DOHH2 (cell line): ENCODE measurements at regions not wholly inside any gene's neighbourhood (a gene's known extent, or its start where the extent isn't known, plus 50 kb on each side); places are given as distances from the start of the nearest gene placed in this dataset.

Experiments used
- H3F3A ChIP-seq: fragments of 200-600 bp; sonication (generic), shearing (Covaris generic); 2 replicates; pipeline ENCODE4 v1.6.0; 2016; ENCODE audit warnings: antibody characterized with exemption, mild to moderate bottlenecking; ENCODE audit not compliant: control insufficient read depth, insufficient read depth
- H3K27ac ChIP-seq: fragments of 200-600 bp; sonication (generic); 2 replicates; pipeline ENCODE4 v1.5.1; 2014; ENCODE audit warnings: low read depth, mild to moderate bottlenecking, low read length, moderate library complexity
- H3K27me3 ChIP-seq: fragments of 200-600 bp; sonication (generic); 2 replicates; pipeline ENCODE4 v1.6.1; 2014; ENCODE audit warnings: mild to moderate bottlenecking, low read length, mixed read lengths; ENCODE audit not compliant: control insufficient read depth
- H3K36me3 ChIP-seq: fragments of 200-600 bp; sonication (generic); 2 replicates; pipeline ENCODE4 v1.6.1; 2014; ENCODE audit warnings: mild to moderate bottlenecking, low read length, moderate library complexity, mixed read lengths; ENCODE audit not compliant: control insufficient read depth
- H3K4me1 ChIP-seq: fragments of 200-600 bp; sonication (generic); 2 replicates; pipeline ENCODE4 v1.6.1; 2014; ENCODE audit warnings: mild to moderate bottlenecking, low read length, mixed read lengths; ENCODE audit not compliant: control insufficient read depth
- H3K4me2 ChIP-seq: fragments of 200-600 bp; sonication (generic); 2 replicates; pipeline ENCODE4 v1.6.0; 2014; ENCODE audit warnings: mild to moderate bottlenecking, low read length, moderate library complexity
- H3K4me3 ChIP-seq: fragments of 200-600 bp; sonication (generic); 2 replicates; pipeline ENCODE4 v1.5.1; 2014; ENCODE audit warnings: mild to moderate bottlenecking, low read length, mixed read lengths
- H3K79me2 ChIP-seq: fragments of 200-600 bp; sonication (generic); 2 replicates; pipeline ENCODE4 v1.6.1; 2014; ENCODE audit warnings: mild to moderate bottlenecking, low read length, mixed read lengths; ENCODE audit not compliant: control insufficient read depth
- H3K9me2 ChIP-seq: fragments of 200-600 bp; sonication (generic); replicated peaks from 2 replicates; pipeline ENCODE4 v1.6.1; 2014; ENCODE audit warnings: mild to moderate bottlenecking, low read length, mixed read lengths; ENCODE audit not compliant: control insufficient read depth
- H3K9me3 ChIP-seq: fragments of 200-600 bp; sonication (generic); 2 replicates; pipeline ENCODE4 v1.6.1; 2014; ENCODE audit warnings: antibody characterized with exemption, low read length, mixed read lengths; ENCODE audit not compliant: control insufficient read depth, insufficient read depth
- H4K20me1 ChIP-seq: fragments of 200-600 bp; sonication (generic); 2 replicates; pipeline ENCODE4 v1.6.0; 2014; ENCODE audit warnings: low read depth, mild to moderate bottlenecking, antibody characterized with exemption, low read length, moderate library complexity; ENCODE audit not compliant: control insufficient read depth, insufficient read depth
- CTCF ChIP-seq: fragments of 200-600 bp; sonication (generic); IDR thresholded peaks from one replicate; pipeline ENCODE4 v1.5.1; 2014; ENCODE audit warnings: antibody characterized with exemption, mild to moderate bottlenecking, low read depth, low read length; ENCODE audit not compliant: poor library complexity, severe bottlenecking
- EZH2phosphoT487 ChIP-seq: fragments of 200-600 bp; sonication (generic); IDR thresholded peaks from 2 replicates; pipeline ENCODE4 v1.6.1; 2017; ENCODE audit warnings: borderline replicate concordance, mild to moderate bottlenecking, antibody characterized with exemption, low read length, moderate library complexity, mixed read lengths

GRCh38 chr17:56739776-56740175, 93.9 kb downstream of the C17orf67 start:
- Histone ChIP-seq H3K27me3 (peaks cover 8% of the 10 kb centered on the region; the same call in 1 of the 2 replicates), H3K4me3 (no peak overlapping the region), H3F3A (no peaks in the 10 kb centered on the region), H3K4me1 (no peaks in the 10 kb centered on the region), H3K9me3 (no peaks in the 10 kb centered on the region), H3K4me2 (no peak overlapping the region), H3K79me2 (no peaks in the 10 kb centered on the region), H4K20me1 (no peaks in the 10 kb centered on the region), H3K36me3 (no peaks in the 10 kb centered on the region), H3K9me2 (no peaks in the 10 kb centered on the region), H3K27ac (no peak overlapping the region)
- TF ChIP-seq EZH2phosphoT487 (no peak), CTCF (no peak)

GRCh38 chr17:56740481-56740880, 93.2 kb downstream of the C17orf67 start:
- Histone ChIP-seq H3K27me3 (peaks cover 8% of the 10 kb centered on the region; the same call in 1 of the 2 replicates), H3K4me1 (no peaks in the 10 kb centered on the region), H3K27ac (no peak overlapping the region), H3K79me2 (no peaks in the 10 kb centered on the region), H3K9me3 (no peaks in the 10 kb centered on the region), H3K36me3 (no peaks in the 10 kb centered on the region), H3K4me2 (no peak overlapping the region), H4K20me1 (no peaks in the 10 kb centered on the region), H3K4me3 (no peak overlapping the region), H3F3A (no peaks in the 10 kb centered on the region), H3K9me2 (no peaks in the 10 kb centered on the region)
- TF ChIP-seq CTCF (no peak), EZH2phosphoT487 (no peak)
